ENCODE measurements at regions not wholly inside any gene's neighbourhood (a gene's known extent, or its start where the extent isn't known, plus 50 kb on each side); places are given as distances from the start of the nearest gene placed in this dataset.

GRCh38 chr2:116023026-116023425 lies 1580.6 kb downstream of the DPP10 start:
- TF ChIP-seq CTCF (tag by site-specific recombination; IDR thresholded peaks at IDR 0.05): no peak
- TF ChIP-seq KLF1 (tag by site-specific recombination; IDR thresholded peaks at IDR 0.05): no peak
- no peak for TF ChIP-seq SP2 (tag by site-specific recombination; IDR thresholded peaks at IDR 0.05)
- TF ChIP-seq ZNF548 (tag by site-specific recombination; IDR thresholded peaks at IDR 0.05): no peak
- TF ChIP-seq KLF10 (tag by site-specific recombination; IDR thresholded peaks at IDR 0.05): no peak

Measured in HEK293 (cell line).